ENCODE measurements at regions not wholly inside any gene's neighbourhood (a gene's known extent, or its start where the extent isn't known, plus 50 kb on each side); places are given as distances from the start of the nearest gene placed in this dataset.

DNA sequence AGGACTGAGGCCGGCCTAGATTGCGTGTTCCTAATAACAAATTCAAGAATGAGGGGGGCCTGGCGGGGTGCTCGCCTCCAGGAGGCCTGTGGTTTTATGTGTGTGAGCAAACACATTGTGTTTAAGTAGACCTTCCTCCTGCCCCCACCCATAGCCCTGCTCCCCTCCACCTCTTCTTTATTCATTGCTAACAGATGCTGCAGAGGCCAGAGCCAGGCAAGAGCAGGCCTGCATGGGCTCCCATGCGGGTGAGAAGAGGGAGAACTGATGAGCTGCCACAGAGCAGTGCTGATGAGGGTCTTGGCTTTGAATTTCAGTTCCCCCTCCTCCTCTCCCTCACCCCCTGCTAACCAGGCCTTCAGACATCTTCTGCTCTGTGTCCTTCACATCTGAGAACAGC is 154.6 kb downstream of the OSR1 start:
- no peak for DNase-seq (ENCODE audit: low spot score)

- no peak for DNase-seq (ENCODE audit: low spot score)
These were observed 156.4 kb downstream of the OSR1 start for GRCh38 chr2:19201911-19202462.

- no peak for DNase-seq (ENCODE audit: low spot score)
These were observed 160.0 kb downstream of the OSR1 start for GRCh38 chr2:19198381-19198780.

DNA sequence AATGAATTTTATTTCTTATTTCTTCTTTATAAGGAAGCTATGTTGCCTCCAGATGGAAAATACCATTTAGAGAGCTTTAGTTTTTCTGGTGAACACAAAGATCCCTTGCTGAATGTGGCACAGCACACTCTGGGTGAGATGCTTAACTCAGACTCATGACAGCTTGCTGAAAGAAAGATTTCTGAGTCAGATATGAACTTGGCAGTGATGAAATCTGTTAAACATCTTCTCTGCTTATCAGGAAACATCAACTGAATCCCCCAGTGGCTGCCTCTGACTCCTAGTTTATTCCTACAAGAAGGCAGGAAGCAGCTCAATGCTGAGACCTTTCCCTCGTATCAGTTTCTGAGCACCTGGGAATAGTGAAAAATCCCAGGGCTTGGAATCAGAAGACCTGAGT is 162.8 kb downstream of the OSR1 start:
- no peak for DNase-seq (ENCODE audit: low spot score)

DNA sequence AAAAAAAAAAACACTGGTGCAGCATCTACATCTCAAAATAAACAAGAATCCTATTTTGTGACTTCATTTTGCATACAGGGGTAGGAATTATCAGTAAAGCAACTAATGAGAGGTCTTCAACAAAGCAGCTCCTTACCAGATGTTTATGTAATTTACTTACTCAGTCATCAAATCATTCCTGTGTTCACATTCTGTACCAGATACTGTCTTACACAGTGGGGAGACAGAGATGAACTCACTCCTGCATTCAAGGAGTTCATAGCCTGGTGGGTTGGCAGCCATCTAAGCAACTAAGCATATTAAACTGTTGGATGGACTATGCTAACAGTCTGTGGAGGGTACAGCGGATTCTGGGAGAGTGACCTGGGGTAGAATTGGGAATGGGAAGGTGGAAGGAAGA is 169.0 kb downstream of the OSR1 start:
- no peak for DNase-seq (ENCODE audit: low spot score)

DNA sequence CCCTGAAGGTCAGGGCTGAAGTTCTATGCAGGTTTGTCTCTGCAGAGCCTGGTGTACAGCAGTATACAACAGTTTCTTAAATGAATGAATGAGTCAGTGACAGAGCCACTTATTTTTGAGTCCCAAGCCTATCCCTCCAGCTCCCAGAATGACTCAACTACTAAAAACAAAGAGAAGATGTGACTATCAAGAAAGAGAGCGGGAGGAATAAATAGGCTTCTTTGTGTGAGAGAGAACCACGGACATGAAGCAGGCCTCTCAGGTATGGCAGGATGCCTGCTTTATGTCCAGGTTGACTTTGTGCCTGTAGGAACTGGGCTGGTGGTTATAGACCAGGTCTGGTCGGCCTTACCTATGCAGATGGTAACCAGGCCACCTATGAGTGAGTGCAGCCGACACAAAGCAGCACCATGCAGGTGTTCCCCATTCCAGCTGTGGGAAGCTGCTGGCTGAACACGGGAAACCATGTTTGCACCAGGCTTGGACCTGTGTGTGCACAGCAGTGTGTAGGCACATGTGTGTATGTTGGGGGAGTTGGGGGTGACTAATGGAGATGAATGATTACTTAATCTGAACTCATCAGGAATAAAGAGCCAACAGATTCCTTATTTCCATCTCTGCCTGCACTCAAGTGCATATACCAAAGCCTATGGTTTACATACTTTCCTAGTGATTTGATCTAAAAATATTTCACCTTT is 171.0 kb downstream of the OSR1 start:
- no peak for DNase-seq (ENCODE audit: low spot score)

DNA sequence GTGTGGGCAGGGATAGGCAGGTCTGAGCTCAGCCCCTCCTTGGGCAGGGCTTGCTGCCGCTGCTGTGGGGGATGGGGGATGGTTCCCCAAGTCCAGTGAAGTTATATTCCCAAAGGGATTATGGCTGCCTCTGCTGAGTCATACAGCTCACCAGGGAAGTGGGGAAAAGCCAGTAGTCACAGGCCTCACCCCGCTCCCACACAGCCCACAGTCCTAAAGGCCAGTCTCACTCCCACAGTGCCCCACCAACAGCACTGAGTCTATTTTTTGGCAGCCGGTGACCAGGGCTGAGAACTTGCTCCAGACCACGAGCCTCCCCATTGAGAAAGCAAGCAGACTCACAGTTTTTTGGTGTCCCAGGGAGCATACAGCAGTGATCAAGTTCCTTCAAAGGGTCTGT is 173.3 kb downstream of the OSR1 start:
- DNase-seq (ENCODE audit: low spot score), result no peak

GRCh38 chr2:19178175-19178574 is 180.2 kb downstream of the OSR1 start:
- no peak for DNase-seq (ENCODE audit: low spot score)

- no peak for DNase-seq (ENCODE audit: low spot score)
These were observed 181.4 kb downstream of the OSR1 start for GRCh38 chr2:19176977-19177376.

DNA sequence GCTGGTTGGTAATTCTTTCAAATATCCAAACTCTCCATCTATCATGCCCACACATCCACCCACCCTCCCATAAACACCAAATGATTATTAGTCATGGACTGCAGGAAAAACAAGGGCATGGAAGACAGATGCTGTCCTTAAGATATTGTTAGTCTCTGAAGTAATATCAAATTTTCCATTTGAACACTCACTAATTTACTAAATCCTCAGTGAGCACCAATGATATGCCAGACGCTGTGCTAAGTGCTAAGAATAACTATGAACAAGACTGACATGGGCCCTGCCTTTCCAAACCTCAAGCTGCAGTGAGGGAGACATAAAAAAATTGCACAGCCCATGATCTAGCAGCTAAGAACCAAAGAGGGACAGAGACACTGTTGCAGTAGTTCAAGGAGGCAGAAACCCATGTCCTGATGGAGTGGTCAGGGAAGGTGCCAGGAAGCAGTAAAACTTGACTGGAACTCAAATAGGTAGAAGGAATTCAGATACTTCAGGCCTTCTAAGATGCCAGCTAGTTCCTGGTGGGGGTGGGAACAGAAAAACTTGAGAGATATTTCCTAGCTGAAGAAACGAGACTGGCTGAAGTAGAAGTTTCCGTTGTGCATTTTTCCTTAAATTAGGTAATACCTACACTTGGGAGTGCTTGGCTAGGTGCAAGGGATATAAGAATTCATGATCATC is 182.1 kb downstream of the OSR1 start:
- DNase-seq (ENCODE audit: low spot score), result no peak

DNA sequence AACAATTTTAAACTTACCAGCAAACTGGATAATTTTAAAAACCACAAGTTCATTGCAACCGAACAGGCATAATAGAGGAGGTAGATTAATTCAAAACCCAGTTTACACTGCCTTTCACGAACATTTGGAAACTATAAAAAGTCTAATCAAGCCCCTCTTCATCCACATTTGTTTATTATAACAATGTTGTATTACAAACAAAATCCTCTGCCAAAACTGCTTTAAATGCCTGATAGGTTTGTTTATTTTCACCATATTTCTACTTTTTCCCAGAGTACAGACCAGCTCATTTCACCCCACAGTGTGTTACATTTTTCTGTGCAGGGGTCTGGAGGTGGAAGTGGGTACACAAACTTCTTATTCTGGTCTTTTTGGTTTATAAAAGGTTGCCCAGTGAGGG is 184.2 kb downstream of the OSR1 start:
- no peak for DNase-seq (ENCODE audit: low spot score)

DNA sequence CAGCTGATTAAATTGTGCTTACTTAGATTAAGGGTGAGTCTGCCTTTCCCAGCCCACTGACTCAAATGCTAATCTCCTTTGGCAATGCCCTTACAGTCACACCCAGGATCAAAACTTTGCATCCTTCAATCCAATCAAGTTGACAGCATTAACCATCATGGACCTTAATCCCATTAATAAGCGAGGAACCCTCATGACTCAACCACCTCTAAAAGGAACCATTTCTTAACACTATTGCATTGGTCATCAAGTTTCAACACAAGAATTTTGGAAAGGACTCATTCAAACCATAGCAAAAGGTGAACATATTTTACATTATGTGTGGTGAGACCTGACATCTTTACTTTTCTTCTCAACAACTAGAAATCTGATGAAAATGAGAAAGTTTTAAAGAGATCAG is 187.0 kb downstream of the OSR1 start:
- peak; percentile 31 for DNase-seq (ENCODE audit: low spot score)

DNA sequence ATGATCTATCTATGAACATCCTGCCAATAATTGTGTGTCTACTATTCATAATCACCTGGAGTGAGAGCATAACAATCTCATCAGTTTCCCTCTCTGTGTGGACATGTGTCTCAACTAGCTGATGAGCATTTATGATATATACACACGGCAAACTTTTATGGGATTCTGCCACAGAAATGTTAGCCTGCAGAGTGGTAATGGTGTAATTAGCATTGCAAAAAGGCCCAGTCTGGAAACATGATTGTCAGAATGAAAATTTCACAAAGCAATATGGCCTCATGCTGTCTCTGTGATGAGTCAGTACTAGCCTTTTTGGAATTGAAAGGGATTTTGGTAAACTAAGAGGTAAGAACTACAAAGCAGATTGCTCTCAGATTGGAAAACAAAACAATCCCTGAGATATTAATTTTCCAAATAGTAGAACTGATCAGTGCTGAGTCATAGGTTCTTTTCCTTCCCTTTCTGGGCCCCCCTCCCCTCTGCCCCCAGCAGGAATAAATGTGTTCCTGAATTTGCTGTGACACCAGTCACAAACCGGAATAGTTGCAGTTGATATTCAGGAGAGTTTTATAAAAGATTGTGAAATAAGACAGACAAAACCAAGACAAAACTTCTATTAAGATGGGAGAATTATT is 189.2 kb downstream of the OSR1 start:
- no peak for DNase-seq (ENCODE audit: low spot score)

GRCh38 chr2:19164099-19164498 is 194.3 kb downstream of the OSR1 start:
- DNase-seq (ENCODE audit: low spot score), result peak; percentile 38

DNA sequence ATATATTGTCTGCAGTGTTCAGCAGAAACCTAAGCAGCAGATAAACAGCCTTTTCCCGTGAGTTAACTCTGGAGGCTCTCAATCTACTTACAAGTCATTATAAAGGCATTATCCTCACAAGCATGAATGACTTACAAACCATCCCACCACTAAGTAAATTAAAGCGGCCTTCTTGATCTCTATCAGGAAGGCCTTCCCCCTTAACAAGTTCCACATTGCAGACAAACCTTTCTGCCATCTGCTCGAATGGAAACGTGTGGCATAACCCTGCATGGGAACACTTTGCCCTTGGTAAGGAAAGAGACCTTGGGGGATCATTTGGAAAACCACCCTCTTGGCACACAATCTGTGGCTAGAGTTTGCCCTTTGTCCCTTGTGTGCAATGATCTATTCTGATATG is 199.5 kb downstream of the OSR1 start:
- DNase-seq (ENCODE audit: low spot score), result no peak

- DNase-seq (ENCODE audit: low spot score), result no peak
These were observed 200.2 kb downstream of the OSR1 start for GRCh38 chr2:19158211-19158610.

- no peak for DNase-seq (ENCODE audit: low spot score)
These were observed 201.8 kb downstream of the OSR1 start for GRCh38 chr2:19156646-19157045.

DNA sequence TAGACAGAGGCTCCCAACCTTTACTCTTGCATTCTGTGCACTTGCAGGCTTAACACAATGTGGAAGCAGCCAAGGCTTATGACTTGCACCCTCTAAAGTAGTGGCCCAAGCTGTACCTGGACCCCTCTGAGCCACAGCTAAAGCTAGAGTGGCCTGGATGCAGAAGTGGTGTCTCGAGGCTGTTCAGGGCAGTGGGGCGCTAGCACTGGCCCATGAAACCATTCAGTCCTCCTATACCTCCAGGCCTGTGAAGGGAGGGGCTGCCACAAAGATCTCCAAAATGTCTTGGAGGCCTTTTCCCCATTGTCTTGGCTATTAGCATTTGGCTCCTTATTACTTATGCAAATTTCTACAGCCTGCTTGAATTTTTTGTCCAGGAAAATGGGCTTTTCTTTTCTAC is 207.7 kb downstream of the OSR1 start:
- no peak for DNase-seq (ENCODE audit: low spot score)

GRCh38 chr2:19146867-19147266 is 211.6 kb downstream of the OSR1 start:
- DNase-seq (ENCODE audit: low spot score), result no peak

GRCh38 chr2:19141234-19142004 is 217.0 kb downstream of the OSR1 start:
- DNase-seq (ENCODE audit: low spot score), result no peak

- peak; percentile 92 for DNase-seq (ENCODE audit: low spot score)
These were observed 217.8 kb downstream of the OSR1 start for GRCh38 chr2:19140463-19141208.

All from HT-29 (cell line).